HPDE6-E6E7 (cell line): ENCODE measurements at regions not wholly inside any gene's neighbourhood (a gene's known extent, or its start where the extent isn't known, plus 50 kb on each side); places are given as distances from the start of the nearest gene placed in this dataset.
"Not testable (repeated sequence)": the region's sequence is repeated elsewhere in the genome, so short reads cannot be mapped to it uniquely, and the experiment has no call there.

Experiments
- DNase-seq: peaks from one replicate; pipeline ENCODE4 v3.0.0; 2011; ENCODE audit warnings: missing footprints; ENCODE audit errors: extremely low spot score

- no peak for DNase-seq
Measured at GRCh38 chr5:88092358-88092757, 176.3 kb downstream of the TMEM161B start.

- no peak for DNase-seq
Measured at GRCh38 chr5:88090506-88090905, 178.1 kb downstream of the TMEM161B start.

- DNase-seq = no peak
Measured at GRCh38 chr5:88089719-88090390, 178.8 kb downstream of the TMEM161B start.

- DNase-seq = no peak
Measured at GRCh38 chr5:88085462-88085861, 183.2 kb downstream of the TMEM161B start.

- DNase-seq = no peak
Measured at GRCh38 chr5:88081877-88082276, 186.8 kb downstream of the TMEM161B start.

GRCh38 chr5:88063813-88064212, 204.8 kb downstream of the TMEM161B start:
- no peak for DNase-seq

- DNase-seq = no peak
Measured at GRCh38 chr5:88060194-88060593, 208.5 kb downstream of the TMEM161B start.

- DNase-seq = no peak
Measured at GRCh38 chr5:88058625-88059024, 210.0 kb downstream of the TMEM161B start.

- DNase-seq = not testable (repeated sequence)
Measured at GRCh38 chr5:88052468-88052867, 216.2 kb downstream of the TMEM161B start.

GRCh38 chr5:88051148-88051547, 217.5 kb downstream of the TMEM161B start:
- DNase-seq = no peak

- no peak for DNase-seq
Measured at GRCh38 chr5:88049737-88050136, 218.9 kb downstream of the TMEM161B start.

- no peak for DNase-seq
Measured at GRCh38 chr5:88049156-88049555, 219.5 kb downstream of the TMEM161B start.

GRCh38 chr5:88045931-88046461, 222.6 kb downstream of the TMEM161B start:
- DNase-seq = no peak

- DNase-seq = no peak
Measured at GRCh38 chr5:88045165-88045564, 223.5 kb downstream of the TMEM161B start.

GRCh38 chr5:88034520-88034919, 234.1 kb downstream of the TMEM161B start:
- DNase-seq = no peak

GRCh38 chr5:88033191-88033590, 235.5 kb downstream of the TMEM161B start:
- DNase-seq = no peak

- DNase-seq = no peak
Measured at GRCh38 chr5:88029011-88029410, 239.6 kb downstream of the TMEM161B start.

- DNase-seq = no peak
Measured at GRCh38 chr5:88021141-88021540, 247.5 kb downstream of the TMEM161B start.

GRCh38 chr5:88014984-88015383, 253.7 kb downstream of the TMEM161B start:
- DNase-seq = not testable (repeated sequence)

- no peak for DNase-seq
Measured at GRCh38 chr5:88000877-88001276, 267.8 kb downstream of the TMEM161B start.

- DNase-seq = no peak
Measured at GRCh38 chr5:87997662-87998061, 271.0 kb downstream of the TMEM161B start.

- no peak for DNase-seq
Measured at GRCh38 chr5:87966213-87966612, 302.4 kb downstream of the TMEM161B start.

GRCh38 chr5:87954121-87954520, 314.5 kb downstream of the TMEM161B start:
- DNase-seq = no peak

GRCh38 chr5:87951661-87952060, 317.0 kb downstream of the TMEM161B start:
- DNase-seq = no peak
